HG03135 (cell line): ENCODE measurements at regions not wholly inside any gene's neighbourhood (a gene's known extent, or its start where the extent isn't known, plus 50 kb on each side); places are given as distances from the start of the nearest gene placed in this dataset.
A peak's percentile ranks its signal among the peaks of the same experiment; 100 is the strongest.

Source experiments
- ATAC-seq: cut with Tn5 transposase; IDR thresholded peaks from one replicate; pipeline ENCODE4 v1.9.1; 2021; ENCODE audit warnings: mild to moderate bottlenecking, moderate library complexity; ENCODE audit not compliant: unreplicated experiment

DNA sequence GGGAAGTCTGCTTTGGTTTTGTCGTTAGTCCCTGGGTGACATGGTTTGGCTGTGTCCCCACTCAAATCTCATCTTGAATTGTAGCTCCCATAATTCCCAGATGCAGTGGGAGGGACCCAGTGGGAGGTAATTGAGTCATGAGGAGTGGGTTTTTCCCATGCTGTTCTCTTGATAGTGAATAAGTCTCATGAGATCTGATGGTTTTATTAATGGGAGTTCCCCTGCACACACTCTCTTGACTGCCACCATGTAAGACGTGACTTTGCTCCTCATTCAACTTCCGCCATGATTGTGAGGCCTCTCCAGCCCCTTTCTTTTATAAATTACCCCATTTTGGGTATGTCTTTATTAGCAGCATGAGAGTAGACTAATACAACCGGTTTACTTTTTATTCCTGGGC lies 405.8 kb upstream of the ID2 start:
- no peak for ATAC-seq

DNA sequence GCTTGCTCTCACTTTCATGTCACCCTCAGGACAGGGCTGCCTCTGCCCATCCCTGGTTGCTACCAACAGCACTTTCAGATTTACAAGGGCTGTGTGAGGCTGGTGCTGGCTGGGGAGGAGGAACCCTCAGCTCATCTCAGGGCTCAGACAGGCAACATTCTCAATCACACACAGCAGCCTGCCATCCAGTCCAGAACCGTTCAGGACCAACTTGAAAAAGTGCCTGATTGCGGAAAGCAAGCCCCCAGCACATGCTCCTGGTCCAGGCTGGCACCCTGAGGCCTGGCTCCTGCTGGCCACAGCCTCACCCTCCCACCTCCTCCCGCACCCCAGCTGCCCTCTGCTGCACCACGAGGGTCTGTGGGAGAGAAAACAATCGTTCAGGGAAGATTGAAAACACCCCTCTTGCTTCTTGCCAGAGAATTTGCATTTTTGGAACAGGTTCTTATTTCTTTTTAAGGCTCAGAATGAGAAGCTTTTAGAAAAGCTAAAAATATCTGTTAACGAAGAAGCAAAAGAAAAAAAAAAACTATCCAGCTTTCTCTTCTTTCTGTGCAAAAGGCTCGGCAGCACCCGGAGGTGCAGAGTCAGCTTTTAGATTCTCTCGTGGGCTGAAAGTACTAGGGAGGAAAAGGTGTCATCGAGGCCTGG lies 403.8 kb upstream of the ID2 start:
- ATAC-seq, result no peak

DNA sequence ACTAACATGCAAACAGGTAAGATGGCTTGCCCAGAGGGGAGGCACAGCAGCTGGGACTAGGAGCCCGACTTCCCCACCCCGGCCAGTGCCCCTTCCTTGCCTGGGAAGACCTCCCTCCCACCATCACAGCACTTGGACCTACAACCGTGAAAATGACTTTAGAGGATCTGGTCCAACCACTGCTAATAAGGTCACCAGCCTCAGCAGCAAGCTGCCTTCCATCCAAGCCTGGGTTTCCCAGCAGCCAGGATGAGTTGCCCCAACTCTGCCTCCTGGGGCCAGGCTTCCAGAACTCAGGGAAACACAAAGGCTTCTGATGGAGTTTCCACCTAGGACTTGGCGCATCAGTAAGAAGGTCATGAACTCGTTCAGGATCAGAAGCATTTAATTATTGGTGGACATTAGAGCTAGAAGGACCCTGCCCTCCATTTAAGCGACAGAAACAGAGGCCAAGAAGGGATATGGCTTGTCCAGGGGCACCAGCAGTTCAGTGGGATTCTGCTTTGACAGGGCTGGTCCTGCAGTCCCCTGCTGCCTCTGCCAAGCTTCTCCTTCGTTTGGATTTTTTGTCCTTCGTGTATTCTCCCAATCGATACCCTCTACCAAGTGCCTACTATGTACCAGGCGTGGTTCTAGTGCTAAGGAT lies 403.0 kb upstream of the ID2 start:
- no peak for ATAC-seq

DNA sequence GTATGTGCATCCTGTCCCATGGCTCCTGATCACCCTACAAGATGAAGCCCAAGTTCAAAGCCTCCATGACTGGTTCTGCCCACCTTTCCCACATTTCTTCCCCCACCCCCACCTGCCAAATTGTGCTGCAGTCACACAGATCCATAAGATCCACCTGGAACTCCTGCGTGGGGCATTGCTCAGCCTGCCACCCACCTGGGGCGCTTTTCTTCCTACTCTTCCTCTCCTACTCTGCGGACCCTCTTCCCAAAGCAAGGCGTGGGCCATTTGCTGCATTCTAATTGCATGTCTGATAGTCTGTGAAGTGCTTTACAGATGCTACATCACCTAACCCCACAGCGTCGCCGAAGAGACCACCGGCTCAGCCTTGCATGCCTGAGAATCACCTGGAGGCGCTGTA lies 402.4 kb upstream of the ID2 start:
- no peak for ATAC-seq

DNA sequence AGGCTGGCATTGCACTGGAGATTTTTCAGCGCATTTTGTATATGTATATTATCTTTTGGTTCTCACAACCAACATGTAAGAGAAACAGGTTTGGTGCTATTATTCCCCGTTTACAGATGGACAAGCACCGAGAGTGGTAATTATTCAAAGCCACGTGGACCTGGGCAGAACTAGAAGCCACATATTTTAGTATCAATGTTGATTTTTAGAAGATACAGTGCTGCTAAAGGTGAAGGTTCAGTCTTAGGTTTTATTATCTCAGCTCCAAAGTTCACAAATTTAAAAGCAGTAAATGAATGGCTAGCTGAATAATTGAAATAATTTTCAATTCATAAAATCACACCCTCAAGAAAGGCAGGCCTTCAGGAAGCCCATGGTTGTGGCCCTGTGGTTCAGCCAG lies 400.6 kb upstream of the ID2 start:
- no peak for ATAC-seq

DNA sequence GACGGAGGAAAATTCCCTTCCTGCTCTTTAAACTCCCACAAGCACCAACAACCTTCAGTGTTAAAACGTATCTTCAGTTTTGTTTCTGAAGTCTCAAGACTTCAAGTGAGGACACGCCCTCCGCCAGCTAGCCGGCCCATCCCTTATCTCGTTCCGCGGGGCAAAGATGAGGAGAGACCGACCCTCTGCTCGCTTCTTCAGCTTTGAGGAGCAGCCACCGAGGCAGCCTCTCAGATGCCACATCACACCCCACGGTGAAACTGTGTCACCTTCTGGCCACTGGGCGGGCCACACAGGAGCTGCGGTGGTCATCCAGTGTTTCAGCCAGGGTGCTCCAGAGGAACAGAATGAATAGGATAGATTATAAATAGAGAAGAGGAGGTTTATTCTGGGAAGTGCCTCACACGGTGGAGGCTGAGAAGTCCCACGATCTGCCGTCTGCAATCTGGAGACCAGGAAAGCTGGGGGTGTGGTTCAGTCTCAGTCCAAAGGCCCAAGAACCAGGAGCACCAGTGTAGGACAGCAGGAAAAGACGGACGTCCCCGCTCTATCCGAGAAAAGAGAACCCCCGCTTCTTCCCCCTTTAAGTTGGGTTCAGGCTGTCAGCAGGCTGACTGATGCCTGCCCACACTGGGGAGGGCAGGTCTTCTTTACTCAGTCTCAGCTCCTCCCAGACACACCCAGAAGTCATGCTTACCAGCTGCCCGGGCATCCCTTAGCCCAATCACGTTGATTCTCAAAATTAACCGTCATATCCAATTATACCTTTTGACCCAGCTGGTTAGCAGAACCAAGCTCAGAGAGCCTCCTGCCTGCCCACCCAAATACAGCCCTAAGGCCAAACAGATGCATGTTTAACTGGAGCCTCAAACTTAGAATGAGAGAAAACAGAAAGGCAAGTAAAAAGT lies 399.7 kb upstream of the ID2 start:
- ATAC-seq, result no peak

DNA sequence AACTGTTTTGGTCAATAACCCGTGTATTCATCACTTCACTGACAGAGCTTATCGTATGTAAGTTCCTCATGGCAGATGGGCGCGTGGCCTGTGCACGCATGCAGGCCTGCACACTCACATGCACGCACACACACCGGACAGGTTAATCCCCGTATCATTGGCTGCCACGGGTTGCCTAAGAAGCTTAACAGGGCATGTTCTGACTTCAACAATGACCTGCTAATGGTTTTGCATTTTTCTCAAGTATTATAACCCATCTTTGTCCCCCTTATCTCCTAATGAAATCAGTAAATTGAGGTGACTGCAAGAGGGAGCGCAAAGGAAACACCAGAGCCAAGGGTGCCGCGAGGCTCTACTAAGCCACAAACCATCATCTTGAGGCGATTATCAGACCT lies 399.0 kb upstream of the ID2 start:
- ATAC-seq, result no peak

DNA sequence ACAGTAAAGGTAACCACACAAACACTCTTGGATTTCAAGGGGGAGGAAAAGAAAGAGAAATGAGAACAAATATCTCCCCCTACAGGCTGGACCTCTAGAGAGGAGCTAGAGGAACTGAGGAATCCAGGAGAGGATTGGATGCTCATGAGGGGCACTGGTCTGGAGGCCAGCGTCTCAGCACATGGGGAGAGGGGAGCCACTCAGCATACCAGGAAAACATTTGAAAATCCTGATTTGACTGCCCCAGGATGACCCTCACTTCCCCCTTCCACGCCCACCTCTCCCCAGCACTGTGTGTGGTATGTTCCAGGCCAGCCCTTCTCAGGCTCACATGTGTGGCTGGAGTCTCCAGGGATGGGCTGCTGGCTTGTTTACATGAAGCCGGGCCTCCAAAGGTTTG lies 396.8 kb upstream of the ID2 start:
- ATAC-seq, result no peak

DNA sequence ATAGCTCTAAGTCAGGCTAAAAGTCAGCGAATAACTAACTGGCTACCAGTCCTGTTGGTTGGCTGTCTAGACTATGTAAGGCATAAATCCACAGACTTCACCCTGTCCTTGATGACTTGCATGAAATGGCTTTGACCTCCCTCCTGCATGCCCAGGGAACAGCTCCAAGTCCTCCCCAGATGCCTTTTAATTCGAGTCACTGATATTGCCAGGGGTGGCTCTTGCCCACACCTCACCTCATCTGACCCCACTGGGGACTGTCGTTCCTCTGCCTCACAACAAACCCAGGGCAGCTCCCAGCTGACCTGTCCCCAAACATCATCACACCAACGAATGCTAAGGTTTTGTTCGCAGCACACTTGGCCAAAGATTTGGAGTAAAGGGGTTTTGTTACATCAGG lies 396.0 kb upstream of the ID2 start:
- no peak for ATAC-seq

DNA sequence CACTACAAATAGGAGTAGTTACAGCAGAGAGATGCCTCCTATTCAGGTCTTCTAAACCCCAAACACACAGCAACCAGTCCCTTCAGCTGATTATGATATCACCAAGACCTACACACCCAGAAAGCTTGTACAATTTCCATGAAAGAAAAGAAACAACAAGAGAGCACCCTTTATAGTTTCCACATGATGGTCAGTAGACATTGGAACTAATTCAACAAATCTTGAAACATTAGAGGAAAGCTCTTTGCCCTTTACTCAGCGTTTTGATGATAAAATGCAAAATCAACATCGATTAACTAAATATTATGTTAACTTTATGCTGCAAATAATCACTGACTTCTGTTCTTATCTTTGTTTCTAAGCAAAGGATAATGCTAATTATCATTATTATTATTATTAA lies 393.6 kb upstream of the ID2 start:
- no peak for ATAC-seq

DNA sequence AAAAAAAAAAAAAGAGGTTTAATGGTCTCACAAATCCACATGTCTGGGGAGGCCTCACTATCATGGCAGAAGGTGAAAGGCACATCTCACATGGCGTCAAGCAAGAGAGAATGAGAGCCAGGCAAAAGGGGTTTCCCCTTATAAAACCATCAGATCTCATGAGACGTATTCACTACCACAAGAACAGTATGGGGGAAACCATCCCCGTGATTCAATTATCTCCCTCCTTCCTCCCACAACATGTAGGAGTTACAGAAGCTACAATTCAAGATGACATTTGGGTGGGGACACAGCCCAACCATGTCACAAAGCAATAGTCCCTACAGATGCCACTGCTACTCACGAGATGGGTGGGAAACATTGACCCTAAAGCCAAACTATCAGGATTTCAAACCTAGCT lies 392.7 kb upstream of the ID2 start:
- no peak for ATAC-seq

DNA sequence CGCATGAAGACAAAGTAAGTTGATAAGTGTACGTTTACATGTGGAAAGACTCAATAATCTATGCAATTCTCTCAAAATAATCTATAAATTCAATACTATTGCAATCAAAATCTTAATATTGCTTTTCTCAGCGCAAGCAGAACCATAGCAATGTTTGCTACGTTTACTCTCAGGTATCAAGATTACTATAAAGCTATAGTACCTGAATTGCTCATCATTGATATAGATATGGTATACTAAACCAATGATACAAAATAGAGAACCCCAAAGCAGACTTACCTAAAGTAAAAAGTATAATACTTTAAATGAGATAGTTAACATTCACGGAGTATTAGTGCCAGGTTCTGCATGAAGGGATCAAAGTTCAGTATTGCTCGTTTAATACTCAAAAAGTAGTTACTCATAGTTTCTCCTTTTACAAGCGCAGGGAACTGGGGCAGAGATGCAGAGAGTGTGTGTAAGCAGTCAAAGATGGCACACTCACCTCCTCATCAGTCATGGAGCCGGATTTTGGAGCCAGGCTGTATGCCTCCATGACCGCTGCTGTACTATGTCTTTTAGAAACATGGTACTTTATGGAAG lies 391.0 kb upstream of the ID2 start:
- ATAC-seq, result no peak

DNA sequence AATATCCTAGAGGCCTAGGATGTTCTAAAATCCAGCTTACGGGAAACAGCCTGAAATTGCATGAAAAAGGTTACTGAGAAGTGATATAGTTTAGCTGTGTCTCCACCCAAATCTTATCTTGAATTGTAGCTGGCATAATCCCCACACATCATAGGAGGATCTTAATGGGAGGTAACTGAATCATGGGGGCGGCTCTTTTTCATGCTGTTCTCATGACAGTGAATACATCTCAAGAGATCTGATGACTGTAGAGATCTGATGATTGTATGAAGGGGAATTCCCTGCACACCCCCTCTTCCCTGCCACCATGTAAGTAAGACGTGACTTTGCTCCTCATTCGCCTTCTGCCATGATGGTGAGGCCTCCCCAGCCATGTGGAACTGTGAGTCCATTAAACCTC lies 385.6 kb upstream of the ID2 start:
- no peak for ATAC-seq

DNA sequence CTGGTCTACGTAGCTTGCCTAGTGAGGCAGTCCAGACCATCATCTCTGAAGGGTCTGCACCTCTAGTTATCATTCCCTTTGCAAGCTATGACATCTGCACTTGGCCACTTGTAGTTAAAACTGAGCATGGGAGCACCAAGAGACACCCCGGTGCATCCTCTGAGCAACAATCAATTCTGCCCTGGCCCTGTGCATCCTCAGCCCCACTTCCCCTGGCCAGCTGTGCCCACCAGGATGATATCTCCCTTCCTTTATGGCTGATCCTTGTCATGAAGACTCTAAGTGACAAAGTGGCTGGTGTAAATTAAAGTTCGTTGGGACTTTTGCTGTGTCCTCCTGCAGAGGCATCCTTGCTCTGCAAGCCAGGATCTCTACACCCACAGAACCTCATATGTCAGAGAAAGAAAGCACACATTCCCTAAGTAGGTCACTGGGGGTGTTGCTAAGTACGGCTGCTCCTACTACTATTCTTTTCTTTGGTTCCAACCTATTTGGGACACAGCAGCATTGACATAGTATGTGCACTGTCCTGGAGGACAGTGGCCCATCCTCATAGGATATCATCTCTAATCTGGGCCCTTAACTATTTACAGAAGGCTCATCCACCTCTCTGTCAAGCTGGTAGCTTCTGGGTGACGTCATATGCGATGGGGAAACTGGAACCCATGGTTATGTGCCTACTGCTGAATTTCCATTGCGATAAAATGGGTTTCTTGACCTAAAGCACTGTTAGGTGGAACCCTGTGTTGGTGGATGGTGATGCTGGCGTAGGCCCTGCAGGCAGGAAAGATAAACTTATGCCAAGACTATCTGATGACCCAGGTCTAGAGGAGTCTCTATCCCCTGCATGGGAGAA lies 384.3 kb upstream of the ID2 start:
- no peak for ATAC-seq

DNA sequence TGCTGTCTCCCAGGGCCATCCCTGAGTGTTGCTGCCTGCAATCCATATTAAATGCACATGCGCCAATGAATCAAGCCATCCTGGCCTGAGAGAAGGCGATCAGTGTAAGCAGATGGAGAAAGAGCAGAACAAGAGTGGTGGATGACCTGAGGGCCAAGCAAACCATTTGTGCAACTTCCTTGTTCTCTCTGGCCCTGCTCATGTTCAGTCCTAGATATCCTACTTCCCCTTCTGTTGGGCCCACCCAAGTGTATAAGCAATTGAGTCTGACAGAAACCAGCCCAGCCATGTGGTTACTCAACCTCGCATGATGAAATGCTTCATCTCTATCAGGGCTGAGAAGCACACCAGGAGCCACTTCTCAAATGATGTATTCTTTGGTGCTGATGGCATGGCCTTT lies 383.1 kb upstream of the ID2 start:
- ATAC-seq, result no peak

DNA sequence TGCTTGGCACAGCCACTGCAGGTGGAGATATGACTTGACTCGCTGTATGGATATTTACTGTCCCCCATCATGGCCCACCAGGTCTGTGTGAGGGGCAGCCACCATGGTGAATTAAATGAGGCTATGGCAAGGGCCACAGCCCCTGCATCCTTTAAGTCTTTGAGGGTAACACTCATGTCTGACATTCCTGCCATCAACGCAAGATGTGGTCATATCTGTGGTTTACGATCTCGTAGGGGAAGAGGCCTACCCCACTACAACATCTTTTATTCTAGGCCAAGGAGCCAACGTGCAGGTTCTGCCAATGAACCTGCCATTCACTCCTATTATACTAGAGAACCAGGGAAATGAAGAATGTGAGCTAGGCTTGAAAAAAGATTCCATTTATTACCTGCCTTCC lies 381.6 kb upstream of the ID2 start:
- ATAC-seq, result no peak

DNA sequence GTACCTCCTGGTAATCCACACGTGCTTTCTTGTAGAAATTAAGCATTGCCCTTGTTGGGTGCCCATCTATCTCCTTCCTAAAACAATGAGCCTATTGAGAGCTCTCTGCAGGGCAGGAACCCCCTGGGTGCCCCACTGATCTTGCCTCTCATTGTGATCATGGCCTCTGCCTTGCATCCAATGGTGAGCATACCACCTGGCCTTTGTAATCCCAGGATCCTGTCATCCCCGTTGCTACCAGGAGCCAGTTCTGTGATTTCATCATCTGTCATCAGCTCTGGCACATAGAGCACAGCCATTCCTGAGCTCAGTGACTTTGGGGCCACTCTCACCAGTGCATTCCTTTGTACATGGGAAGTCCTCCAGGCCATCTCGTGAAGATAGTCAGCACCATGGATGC lies 381.0 kb upstream of the ID2 start:
- no peak for ATAC-seq

DNA sequence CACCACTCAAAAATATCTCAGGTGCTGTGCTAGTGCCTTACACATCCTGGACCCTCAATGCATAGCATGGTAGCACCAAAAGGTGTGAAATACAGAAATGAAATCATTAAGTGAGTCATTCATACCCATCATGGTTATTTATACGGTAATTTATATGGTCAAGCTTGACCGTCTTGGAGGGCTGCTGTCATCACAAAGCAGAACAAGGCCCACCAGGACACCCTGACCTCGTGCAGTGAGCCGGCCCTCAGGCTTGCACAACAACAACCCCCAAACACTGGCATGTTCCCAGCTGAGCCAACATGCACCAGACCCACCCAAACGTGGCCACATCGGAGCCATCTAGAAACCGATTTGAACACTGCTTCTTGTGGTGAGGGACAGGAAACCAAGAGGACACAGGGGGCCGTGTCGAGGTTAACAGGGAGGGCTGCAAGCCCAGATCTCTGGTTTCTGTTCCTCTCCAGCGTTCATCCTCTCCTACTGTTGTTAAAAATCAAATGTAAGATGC lies 378.5 kb upstream of the ID2 start:
- ATAC-seq, result peak; percentile 67

DNA sequence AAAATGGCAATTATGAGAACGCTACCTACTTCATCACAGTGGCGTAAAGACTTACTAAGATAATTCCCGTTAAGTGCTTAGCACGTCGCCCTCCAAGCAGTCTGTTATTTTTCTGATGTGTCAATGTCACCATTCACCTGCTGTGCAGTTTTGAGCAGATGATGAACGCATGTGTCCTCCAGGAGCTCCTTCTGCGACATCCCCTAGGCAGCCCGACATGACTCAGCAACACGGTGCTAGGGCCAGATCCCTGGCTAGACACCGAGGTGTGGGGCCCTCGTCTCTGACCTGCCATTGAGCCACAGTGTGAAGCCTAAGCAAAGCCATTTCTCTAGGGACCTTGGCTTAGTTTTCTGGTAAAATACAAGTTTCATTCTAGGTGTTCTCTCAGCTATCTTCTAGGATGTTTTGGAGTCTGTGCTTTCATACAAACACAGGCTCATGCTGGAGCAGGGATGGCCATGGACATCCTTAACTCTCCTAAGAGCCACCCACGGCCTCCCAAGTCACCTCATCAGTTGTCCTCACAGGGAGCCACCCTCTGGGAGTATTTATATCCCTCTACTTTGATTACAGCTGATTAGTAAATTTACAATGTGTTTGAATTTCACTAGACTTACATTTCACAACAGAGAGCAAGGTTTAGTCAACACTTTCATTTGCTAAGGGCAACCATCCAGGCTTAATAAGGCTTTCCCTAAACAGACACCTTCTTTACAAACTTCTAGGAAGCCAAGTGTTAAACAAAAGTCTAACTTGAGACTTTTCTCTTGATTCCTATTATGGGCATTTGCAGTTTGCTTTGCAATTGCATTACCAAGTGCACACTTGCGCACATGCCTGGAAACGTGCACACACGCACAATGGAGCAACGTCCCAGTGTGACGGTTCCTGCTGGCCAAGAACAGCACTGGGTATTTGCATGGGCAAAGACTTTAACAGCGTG lies 376.8 kb upstream of the ID2 start:
- ATAC-seq, result no peak
